Effector CD4-positive, alpha-beta T cell (primary cell): ENCODE measurements at regions not wholly inside any gene's neighbourhood (a gene's known extent, or its start where the extent isn't known, plus 50 kb on each side); places are given as distances from the start of the nearest gene placed in this dataset.
A peak's percentile ranks its signal among the peaks of the same experiment; 100 is the strongest.
"Not testable (repeated sequence)": the region's sequence is repeated elsewhere in the genome, so short reads cannot be mapped to it uniquely, and the experiment has no call there.

Experiments
- DNase-seq: peaks from one replicate; pipeline ENCODE4 v3.0.0-alpha.2; 2020

- not testable (repeated sequence) for DNase-seq
These were observed 411.4 kb downstream of the LTN1 start for GRCh38 chr21:28581311-28581731.

- DNase-seq = no peak
These were observed 412.1 kb downstream of the LTN1 start for GRCh38 chr21:28580585-28580984.

GRCh38 chr21:28579986-28580550, 412.6 kb downstream of the LTN1 start:
- no peak for DNase-seq

- DNase-seq = no peak
These were observed 424.0 kb downstream of the LTN1 start for GRCh38 chr21:28568692-28569091.

GRCh38 chr21:28563933-28564332, 428.7 kb downstream of the LTN1 start:
- DNase-seq = not testable (repeated sequence)

GRCh38 chr21:28561772-28562171, 430.9 kb downstream of the LTN1 start:
- no peak for DNase-seq

- no peak for DNase-seq
These were observed 437.8 kb downstream of the LTN1 start for GRCh38 chr21:28554660-28555475.

GRCh38 chr21:28550057-28550825, 442.4 kb downstream of the LTN1 start:
- DNase-seq = no peak

- no peak for DNase-seq
These were observed 444.4 kb downstream of the LTN1 start for GRCh38 chr21:28548291-28548690.

GRCh38 chr21:28547766-28548165, 444.9 kb downstream of the LTN1 start:
- DNase-seq = no peak

GRCh38 chr21:28543975-28544374, 448.7 kb downstream of the LTN1 start:
- no peak for DNase-seq

GRCh38 chr21:28541371-28542112, 451.1 kb downstream of the LTN1 start:
- DNase-seq = no peak

- DNase-seq = no peak
These were observed 452.2 kb downstream of the LTN1 start for GRCh38 chr21:28540514-28540913.

GRCh38 chr21:28539623-28539988, 453.1 kb downstream of the LTN1 start:
- no peak for DNase-seq

GRCh38 chr21:28538987-28539622, 453.6 kb downstream of the LTN1 start:
- DNase-seq = no peak

- no peak for DNase-seq
These were observed 455.2 kb downstream of the LTN1 start for GRCh38 chr21:28537371-28538079.

- DNase-seq = no peak
These were observed 460.2 kb downstream of the LTN1 start for GRCh38 chr21:28532446-28532845.

GRCh38 chr21:28523367-28523766, 469.3 kb downstream of the LTN1 start:
- DNase-seq = no peak

- DNase-seq = no peak
These were observed 470.5 kb downstream of the LTN1 start for GRCh38 chr21:28522014-28522799.

GRCh38 chr21:28518630-28519029, 474.0 kb downstream of the LTN1 start:
- DNase-seq = no peak

GRCh38 chr21:28516991-28517592, 475.6 kb downstream of the LTN1 start:
- DNase-seq = peak; percentile 50
